ENCODE measurements at regions not wholly inside any gene's neighbourhood (a gene's known extent, or its start where the extent isn't known, plus 50 kb on each side); places are given as distances from the start of the nearest gene placed in this dataset.

GRCh38 chr6:150719099-150719766 is 119.5 kb downstream of the PLEKHG1 start:
- TF ChIP-seq CTCF (conservative IDR thresholded peaks at IDR 0.05; ENCODE audit: low read depth in 2 of 2) = no peak
- no peak for TF ChIP-seq NANOG (IDR thresholded peaks at IDR 0.05; ENCODE audit: borderline replicate concordance)
- no peak for TF ChIP-seq REST (IDR thresholded peaks at IDR 0.05; ENCODE audit: unreplicated experiment)
